NCI-H446 (cell line): ENCODE measurements at regions not wholly inside any gene's neighbourhood (a gene's known extent, or its start where the extent isn't known, plus 50 kb on each side); places are given as distances from the start of the nearest gene placed in this dataset.

ENCODE experiments used
- DNase-seq, 2 experiments: peaks; one replicate each; lab custom pipeline; 2025; lab: John Stamatoyannopoulos, UW

GRCh38 chr9:103625161-103625804 lies 468.8 kb upstream of the SMC2 start:
- no peak for DNase-seq

GRCh38 chr9:103627731-103628130 lies 466.4 kb upstream of the SMC2 start:
- no peak for DNase-seq

- no peak for DNase-seq
Observed at GRCh38 chr9:103649086-103649485, 445.0 kb upstream of the SMC2 start.

- no peak for DNase-seq
Observed at GRCh38 chr9:103658156-103658555, 436.0 kb upstream of the SMC2 start.

GRCh38 chr9:103660830-103661229 lies 433.3 kb upstream of the SMC2 start:
- no peak for DNase-seq

- no peak for DNase-seq
Observed at GRCh38 chr9:103661663-103662062, 432.4 kb upstream of the SMC2 start.

GRCh38 chr9:103669296-103669695 lies 424.8 kb upstream of the SMC2 start:
- DNase-seq = no peak

GRCh38 chr9:103674271-103674670 lies 419.8 kb upstream of the SMC2 start:
- DNase-seq = no peak

GRCh38 chr9:103680581-103680980 lies 413.5 kb upstream of the SMC2 start:
- no peak for DNase-seq

- DNase-seq = no peak
Observed at GRCh38 chr9:103681435-103681834, 412.7 kb upstream of the SMC2 start.

GRCh38 chr9:103700195-103700962 lies 393.7 kb upstream of the SMC2 start:
- no peak for DNase-seq

GRCh38 chr9:103702572-103702971 lies 391.5 kb upstream of the SMC2 start:
- no peak for DNase-seq

- DNase-seq = no peak
Observed at GRCh38 chr9:103707181-103707580, 386.9 kb upstream of the SMC2 start.

- DNase-seq = no peak
Observed at GRCh38 chr9:103709366-103709765, 384.7 kb upstream of the SMC2 start.

- no peak for DNase-seq
Observed at GRCh38 chr9:103713631-103714030, 380.5 kb upstream of the SMC2 start.

GRCh38 chr9:103714992-103715391 lies 379.1 kb upstream of the SMC2 start:
- no peak for DNase-seq

- no peak for DNase-seq
Observed at GRCh38 chr9:103721056-103721455, 373.1 kb upstream of the SMC2 start.

GRCh38 chr9:103730866-103731265 lies 363.2 kb upstream of the SMC2 start:
- DNase-seq = no peak

GRCh38 chr9:103731541-103731940 lies 362.6 kb upstream of the SMC2 start:
- DNase-seq = no peak

GRCh38 chr9:103734471-103734870 lies 359.6 kb upstream of the SMC2 start:
- DNase-seq = no peak

- no peak for DNase-seq
Observed at GRCh38 chr9:103755441-103755840, 338.7 kb upstream of the SMC2 start.

- no peak for DNase-seq
Observed at GRCh38 chr9:103755986-103756385, 338.1 kb upstream of the SMC2 start.

- DNase-seq = no peak
Observed at GRCh38 chr9:103757062-103757461, 337.0 kb upstream of the SMC2 start.

- no peak for DNase-seq
Observed at GRCh38 chr9:103761466-103761865, 332.6 kb upstream of the SMC2 start.
